ENCODE measurements at regions not wholly inside any gene's neighbourhood (a gene's known extent, or its start where the extent isn't known, plus 50 kb on each side); places are given as distances from the start of the nearest gene placed in this dataset.

GRCh38 chr17:51395621-51396020 lies 135.3 kb downstream of the UTP18 start:
- Mint-ChIP-seq H3K27ac (ENCODE audit: unreplicated experiment) (no peak overlapping the region), H3K4me1 (ENCODE audit: low read depth, unreplicated experiment) (no peaks in the 10 kb centered on the region), H3K36me3 (ENCODE audit: unreplicated experiment) (no peaks in the 10 kb centered on the region), H3K9me3 (ENCODE audit: unreplicated experiment) (no peaks in the 10 kb centered on the region), H3K4me3 (ENCODE audit: unreplicated experiment) (no peak overlapping the region), H3K27me3 (ENCODE audit: unreplicated experiment) (peaks cover 4% of the 10 kb centered on the region)
- no peak for DNase-seq
- no peak for TF ChIP-seq CTCF (IDR thresholded peaks at IDR 0.05; ENCODE audit: partially characterized antibody, unreplicated experiment)

GRCh38 chr17:51397361-51398127 lies 137.2 kb downstream of the UTP18 start:
- H3K4me3 Mint-ChIP-seq (ENCODE audit: unreplicated experiment), result no peak overlapping the region
- no peak for TF ChIP-seq CTCF (IDR thresholded peaks at IDR 0.05; ENCODE audit: partially characterized antibody, unreplicated experiment)
- H3K36me3 Mint-ChIP-seq (ENCODE audit: unreplicated experiment), result no peaks in the 10 kb centered on the region
- H3K4me1 Mint-ChIP-seq (ENCODE audit: low read depth, unreplicated experiment), result no peaks in the 10 kb centered on the region
- no peaks in the 10 kb centered on the region for H3K9me3 Mint-ChIP-seq (ENCODE audit: unreplicated experiment)
- H3K27me3 Mint-ChIP-seq (ENCODE audit: unreplicated experiment), result peaks cover 2% of the 10 kb centered on the region
- no peak for DNase-seq
- no peak overlapping the region for H3K27ac Mint-ChIP-seq (ENCODE audit: unreplicated experiment)

GRCh38 chr17:51398128-51398525 lies 137.8 kb downstream of the UTP18 start:
- Mint-ChIP-seq H3K36me3 (ENCODE audit: unreplicated experiment) (no peaks in the 10 kb centered on the region), H3K27me3 (ENCODE audit: unreplicated experiment) (peaks cover 2% of the 10 kb centered on the region), H3K9me3 (ENCODE audit: unreplicated experiment) (no peaks in the 10 kb centered on the region), H3K27ac (ENCODE audit: unreplicated experiment) (no peak overlapping the region), H3K4me1 (ENCODE audit: low read depth, unreplicated experiment) (no peaks in the 10 kb centered on the region), H3K4me3 (ENCODE audit: unreplicated experiment) (no peak overlapping the region)
- TF ChIP-seq CTCF (IDR thresholded peaks at IDR 0.05; ENCODE audit: partially characterized antibody, unreplicated experiment), result no peak
- DNase-seq, result no peak

DNA sequence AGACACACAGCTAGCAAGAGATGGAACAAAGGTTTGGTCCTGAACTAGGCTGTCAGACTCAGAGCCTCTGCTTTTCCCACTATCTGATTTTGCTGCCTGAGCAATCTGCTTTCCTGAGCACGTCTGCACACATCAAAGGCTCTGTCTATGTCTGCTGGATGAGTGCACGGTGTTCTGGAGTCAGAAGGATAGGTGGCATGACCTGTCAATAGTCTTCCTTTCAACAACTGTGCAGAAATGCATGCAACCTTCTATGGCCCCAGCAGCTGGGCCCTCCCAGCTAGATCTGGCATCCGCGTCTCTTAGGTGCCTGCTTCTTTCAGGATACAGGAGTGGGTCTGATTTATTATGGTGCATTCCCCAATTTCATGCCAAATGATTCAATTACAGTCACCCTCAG lies 138.3 kb downstream of the UTP18 start:
- H3K4me1 Mint-ChIP-seq (ENCODE audit: low read depth, unreplicated experiment), result no peaks in the 10 kb centered on the region

More for the DNA sequence above, 138.3 kb downstream of the UTP18 start:
- H3K4me3 Mint-ChIP-seq (ENCODE audit: unreplicated experiment), result no peak overlapping the region
- no peak for DNase-seq
- no peaks in the 10 kb centered on the region for H3K36me3 Mint-ChIP-seq (ENCODE audit: unreplicated experiment)
- no peaks in the 10 kb centered on the region for H3K9me3 Mint-ChIP-seq (ENCODE audit: unreplicated experiment)
- H3K27ac Mint-ChIP-seq (ENCODE audit: unreplicated experiment), result no peak overlapping the region
- H3K27me3 Mint-ChIP-seq (ENCODE audit: unreplicated experiment), result peaks cover 2% of the 10 kb centered on the region
- TF ChIP-seq CTCF (IDR thresholded peaks at IDR 0.05; ENCODE audit: partially characterized antibody, unreplicated experiment), result no peak

Data from glutamatergic neuron (in vitro differentiated cells).